Activated CD8-positive, alpha-beta memory T cell treated with anti-CD3 and anti-CD28 coated beads, Interleukin-2, amount 10 ng/mL, durations not matched to agents 7 days and 5 days (primary cell): ENCODE measurements at regions not wholly inside any gene's neighbourhood (a gene's known extent, or its start where the extent isn't known, plus 50 kb on each side); places are given as distances from the start of the nearest gene placed in this dataset.

Experiments used
- ATAC-seq: fragments of 150-1000 bp; cut with Tn5 transposase; one replicate; pipeline ENCODE4 v1.10.0; 2021; ENCODE audit warnings: moderate library complexity
- CTCF ChIA-PET: fragments of 350-600 bp; sonication (Branson Sonifier 250); formaldehyde crosslinking; loops from one replicate; lab custom pipeline; 2021; ENCODE audit warnings: antibody characterized with exemption; lab: Charles Lee
- DNase-seq: peaks from one replicate; pipeline ENCODE4 v3.0.0-alpha.2; 2020
- H3K27ac Mint-ChIP-seq: one replicate; pipeline ENCODE4 v1.8.0; 2021; ENCODE audit warnings: mild to moderate bottlenecking, mixed read lengths
- H3K27me3 Mint-ChIP-seq: one replicate; pipeline ENCODE4 v1.8.0; 2021; ENCODE audit warnings: mixed read lengths
- H3K36me3 Mint-ChIP-seq: one replicate; pipeline ENCODE4 v1.8.0; 2021; ENCODE audit warnings: mild to moderate bottlenecking, mixed read lengths
- H3K4me1 Mint-ChIP-seq: one replicate; pipeline ENCODE4 v1.8.0; 2021; ENCODE audit warnings: mixed read lengths
- H3K4me3 Mint-ChIP-seq: one replicate; pipeline ENCODE4 v1.8.0; 2021; ENCODE audit warnings: mild to moderate bottlenecking, moderate library complexity, mixed read lengths
- H3K9me3 Mint-ChIP-seq: one replicate; pipeline ENCODE4 v1.8.0; 2022; ENCODE audit warnings: low read depth, mixed read lengths

DNA sequence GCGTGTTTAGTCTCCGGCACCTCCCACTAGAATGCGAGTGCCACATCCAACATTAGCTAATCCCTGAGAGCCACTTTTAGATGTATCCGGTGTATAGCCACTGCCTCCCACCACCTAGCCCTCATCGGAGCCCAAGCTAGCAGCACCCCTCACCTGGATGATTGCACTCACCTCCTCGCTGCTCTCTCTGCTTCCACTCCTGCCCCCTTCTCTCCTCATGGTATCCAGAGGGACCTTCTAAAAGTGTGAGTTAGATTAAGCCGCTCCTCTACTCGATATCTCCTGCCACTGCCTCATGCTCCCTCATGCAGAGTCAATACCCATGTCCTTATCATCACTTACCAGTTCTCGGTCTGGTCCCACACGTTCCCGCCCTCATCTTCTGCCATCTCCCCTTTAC is 125.3 kb downstream of the RAB11FIP2 start:
- Mint-ChIP-seq H3K9me3 (no peaks in the 10 kb centered on the region), H3K36me3 (no peaks in the 10 kb centered on the region), H3K27ac (no peak overlapping the region), H3K4me3 (no peak overlapping the region), H3K4me1 (no peaks in the 10 kb centered on the region), H3K27me3 (no peaks in the 10 kb centered on the region)
- DNase-seq (no peak), ATAC-seq (no peak)
- CTCF ChIA-PET = no interaction called here

DNA sequence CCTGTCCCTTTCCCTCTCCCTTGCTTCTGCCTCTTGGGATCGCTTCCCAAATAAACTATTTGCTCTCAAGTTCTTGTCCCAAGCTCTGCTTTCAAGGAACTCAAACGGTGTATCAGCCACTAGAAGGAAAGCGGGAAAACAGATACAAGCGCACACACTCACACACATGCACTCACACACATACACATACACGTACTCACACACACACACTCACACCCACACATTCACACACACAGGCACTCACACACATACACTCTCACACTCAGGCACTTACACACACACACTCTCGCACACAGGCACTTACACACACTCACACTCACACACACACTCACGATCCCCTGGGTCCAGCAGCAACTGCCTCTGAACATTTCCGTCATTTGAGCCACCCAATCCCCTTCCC is 121.9 kb downstream of the RAB11FIP2 start:
- Mint-ChIP-seq H3K4me3 (no peak overlapping the region), H3K4me1 (no peaks in the 10 kb centered on the region), H3K36me3 (no peaks in the 10 kb centered on the region), H3K9me3 (no peaks in the 10 kb centered on the region), H3K27me3 (no peaks in the 10 kb centered on the region), H3K27ac (no peak overlapping the region)
- CTCF ChIA-PET = no interaction called here
- DNase-seq (no peak), ATAC-seq (no peak)

DNA sequence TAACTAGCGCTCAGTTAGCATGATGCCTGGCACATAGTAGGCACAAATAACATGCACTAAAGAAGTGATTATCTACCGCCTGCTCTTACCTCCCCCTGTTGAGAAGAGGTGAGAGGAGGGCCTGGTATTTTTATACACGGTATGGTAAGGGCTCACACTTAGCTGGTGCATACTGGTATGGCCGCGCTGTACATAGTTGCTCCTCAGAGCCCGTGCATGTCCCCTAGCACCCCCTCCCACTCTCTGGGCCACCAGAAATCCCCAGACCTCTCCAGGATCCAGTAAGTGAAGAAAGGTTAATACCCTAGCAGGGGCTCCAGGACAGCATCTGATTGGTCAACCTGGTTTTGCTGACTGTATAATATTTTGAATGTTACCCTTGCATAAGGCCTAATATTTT is 121.4 kb downstream of the RAB11FIP2 start:
- Mint-ChIP-seq H3K9me3 (no peaks in the 10 kb centered on the region), H3K36me3 (no peaks in the 10 kb centered on the region), H3K4me1 (no peaks in the 10 kb centered on the region), H3K27ac (no peak overlapping the region), H3K4me3 (no peak overlapping the region), H3K27me3 (no peaks in the 10 kb centered on the region)
- CTCF ChIA-PET = no interaction called here
- no peak for ATAC-seq
- no peak for DNase-seq

DNA sequence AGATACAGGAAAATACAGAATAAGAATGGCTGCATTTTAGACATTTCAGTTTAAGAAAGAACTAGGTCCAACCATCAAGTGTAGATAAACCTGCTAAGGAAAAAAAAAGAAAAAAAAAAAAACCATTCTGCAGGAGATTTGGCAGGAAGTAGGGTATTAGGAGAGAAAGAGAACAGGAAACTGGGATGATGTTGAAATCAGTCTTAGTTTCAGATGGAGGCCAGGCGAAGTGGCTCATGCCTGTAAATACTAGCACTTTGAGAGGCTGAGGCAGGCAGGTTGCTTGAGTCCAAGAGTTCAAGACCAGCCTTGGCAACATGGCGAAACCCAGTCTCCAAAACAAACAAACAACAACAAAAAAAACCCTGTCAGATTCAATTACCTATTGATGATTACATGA is 120.2 kb downstream of the RAB11FIP2 start:
- Mint-ChIP-seq H3K4me1 (no peaks in the 10 kb centered on the region), H3K27ac (no peak overlapping the region), H3K27me3 (no peaks in the 10 kb centered on the region), H3K4me3 (no peak overlapping the region), H3K36me3 (no peaks in the 10 kb centered on the region), H3K9me3 (no peaks in the 10 kb centered on the region)
- no peak for ATAC-seq
- no peak for DNase-seq
- CTCF ChIA-PET = no interaction called here

DNA sequence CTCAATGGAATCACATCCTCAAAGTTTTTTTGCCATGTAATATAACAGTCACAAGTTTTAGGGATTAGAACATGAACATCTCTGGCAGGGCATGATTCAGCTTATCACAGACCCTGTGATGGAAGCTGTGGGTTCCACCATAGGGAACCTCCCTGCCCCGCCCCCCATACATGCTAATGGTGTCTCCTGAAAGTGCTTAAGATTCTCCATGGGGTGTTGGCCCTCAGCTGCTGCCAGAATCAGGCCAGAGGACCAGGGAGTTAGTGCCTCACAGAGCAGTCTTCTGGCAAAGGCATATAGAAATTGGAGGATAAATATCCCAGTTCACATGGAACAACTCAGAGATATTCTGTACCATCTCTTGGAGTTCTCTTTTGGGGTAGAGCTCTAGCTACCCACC is 119.4 kb downstream of the RAB11FIP2 start:
- Mint-ChIP-seq H3K27ac (no peak overlapping the region), H3K27me3 (no peaks in the 10 kb centered on the region), H3K4me1 (no peaks in the 10 kb centered on the region), H3K36me3 (no peaks in the 10 kb centered on the region), H3K9me3 (no peaks in the 10 kb centered on the region), H3K4me3 (no peak overlapping the region)
- DNase-seq (no peak), ATAC-seq (no peak)
- CTCF ChIA-PET = no interaction called here

DNA sequence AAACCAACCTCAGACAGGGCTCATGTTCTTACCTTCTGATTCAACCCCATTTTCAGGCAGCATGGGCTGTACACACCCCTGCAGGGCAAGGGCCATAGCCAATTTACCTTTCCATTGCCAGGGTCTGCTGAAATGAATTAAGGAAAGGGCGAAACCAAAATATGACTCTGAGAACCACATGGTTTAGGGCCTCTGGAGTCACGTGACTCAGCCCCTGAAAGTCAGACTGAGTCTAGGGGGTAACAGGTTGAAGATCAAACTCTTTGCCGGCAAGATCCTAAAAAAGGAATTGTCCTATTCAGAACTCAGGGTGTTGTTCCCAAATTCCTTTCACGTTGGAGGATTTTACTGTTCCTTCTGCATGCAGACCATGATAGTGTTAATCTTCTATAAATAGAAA is 118.9 kb downstream of the RAB11FIP2 start:
- no peak overlapping the region for H3K4me3 Mint-ChIP-seq
- no peaks in the 10 kb centered on the region for H3K9me3 Mint-ChIP-seq
- ATAC-seq (no peak), DNase-seq (no peak)
- no peaks in the 10 kb centered on the region for H3K4me1 Mint-ChIP-seq
- CTCF ChIA-PET = no interaction called here
- H3K27ac Mint-ChIP-seq = no peak overlapping the region
- no peaks in the 10 kb centered on the region for H3K36me3 Mint-ChIP-seq
- H3K27me3 Mint-ChIP-seq = no peaks in the 10 kb centered on the region

DNA sequence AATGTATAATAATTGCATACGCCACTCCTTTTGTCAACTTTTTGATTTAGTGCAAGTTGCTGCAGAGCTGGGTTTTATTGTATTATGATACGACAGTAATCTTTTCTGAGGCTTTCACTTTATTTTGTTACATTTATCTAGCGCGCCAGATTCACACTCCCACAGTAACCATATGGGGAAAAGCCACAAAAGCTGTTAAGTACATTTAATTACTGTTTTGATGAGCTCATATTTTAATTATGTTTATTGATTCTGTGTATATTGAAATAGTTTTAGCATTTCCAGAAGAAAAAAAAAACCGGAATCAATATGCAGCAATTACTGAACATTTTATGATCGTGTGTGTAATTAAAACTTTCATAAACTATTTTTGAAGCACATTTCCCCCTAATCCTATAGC is 118.5 kb downstream of the RAB11FIP2 start:
- H3K9me3 Mint-ChIP-seq = no peaks in the 10 kb centered on the region
- no peaks in the 10 kb centered on the region for H3K27me3 Mint-ChIP-seq
- no peaks in the 10 kb centered on the region for H3K4me1 Mint-ChIP-seq
- DNase-seq = no peak
- no peak for ATAC-seq
- CTCF ChIA-PET = no interaction called here
- no peak overlapping the region for H3K27ac Mint-ChIP-seq
- H3K36me3 Mint-ChIP-seq = no peaks in the 10 kb centered on the region
- H3K4me3 Mint-ChIP-seq = no peak overlapping the region

DNA sequence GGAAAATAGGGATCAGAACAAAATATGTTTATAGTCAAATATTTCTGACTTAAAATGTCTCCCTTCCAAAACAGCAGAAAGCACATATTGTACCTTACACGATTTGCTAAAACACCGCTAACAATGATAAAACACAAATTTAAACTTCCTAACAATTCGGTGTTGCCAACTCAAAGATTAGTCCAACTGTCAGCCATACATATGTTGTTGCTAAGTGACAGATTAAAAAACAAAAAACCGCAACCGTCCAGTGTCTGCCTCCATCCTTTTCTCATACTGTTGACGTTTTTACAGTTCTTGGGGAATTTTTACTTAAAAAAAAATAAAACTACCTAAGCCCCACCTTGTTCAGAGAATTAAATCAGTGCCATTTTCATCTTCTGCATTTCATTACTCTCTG is 118.0 kb downstream of the RAB11FIP2 start:
- CTCF ChIA-PET = no interaction called here
- no peak for ATAC-seq
- H3K9me3 Mint-ChIP-seq = no peaks in the 10 kb centered on the region
- no peaks in the 10 kb centered on the region for H3K27me3 Mint-ChIP-seq
- no peak overlapping the region for H3K4me3 Mint-ChIP-seq
- no peak for DNase-seq
- H3K36me3 Mint-ChIP-seq = no peaks in the 10 kb centered on the region
- H3K27ac Mint-ChIP-seq = no peak overlapping the region
- no peaks in the 10 kb centered on the region for H3K4me1 Mint-ChIP-seq

DNA sequence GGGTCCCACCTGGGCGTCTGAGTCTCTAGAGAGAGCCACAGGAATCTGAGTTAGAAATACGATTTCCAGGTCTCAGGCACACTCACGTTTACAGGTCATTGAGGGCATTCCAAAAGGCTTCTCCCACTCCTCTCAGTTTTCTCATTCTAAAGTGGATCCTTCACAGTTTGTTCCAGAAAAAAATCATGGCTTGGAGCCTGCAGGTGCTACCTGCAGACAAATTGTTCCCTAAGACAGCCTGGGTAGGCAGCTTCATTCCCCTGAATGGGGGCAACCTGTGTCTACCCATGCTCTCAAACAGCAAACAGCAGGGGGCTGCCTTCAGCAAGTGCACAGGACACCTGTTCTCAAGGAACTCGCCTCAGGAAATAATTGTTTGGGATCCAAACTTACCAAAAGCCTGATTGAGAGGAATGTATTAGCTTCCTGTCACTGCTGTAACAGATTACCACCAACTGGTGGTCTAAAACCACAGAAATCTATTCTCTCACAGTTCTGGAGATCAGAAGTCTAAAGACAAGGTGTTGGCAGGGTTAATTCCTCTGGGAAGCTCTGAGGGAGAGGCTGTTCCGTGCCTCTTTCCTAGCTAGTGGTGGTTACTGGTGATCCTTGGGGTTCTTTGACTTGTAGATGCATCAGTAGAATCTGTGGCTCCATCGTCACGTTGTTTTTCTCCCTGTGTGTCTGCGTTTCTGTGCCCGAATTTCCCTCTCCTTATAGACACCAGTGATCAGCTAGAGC is 117.2 kb downstream of the RAB11FIP2 start:
- H3K4me3 Mint-ChIP-seq = no peak overlapping the region
- H3K27me3 Mint-ChIP-seq = no peaks in the 10 kb centered on the region
- no peaks in the 10 kb centered on the region for H3K36me3 Mint-ChIP-seq
- CTCF ChIA-PET = no interaction called here
- DNase-seq (no peak), ATAC-seq (no peak)
- no peaks in the 10 kb centered on the region for H3K9me3 Mint-ChIP-seq
- no peak overlapping the region for H3K27ac Mint-ChIP-seq
- no peaks in the 10 kb centered on the region for H3K4me1 Mint-ChIP-seq

DNA sequence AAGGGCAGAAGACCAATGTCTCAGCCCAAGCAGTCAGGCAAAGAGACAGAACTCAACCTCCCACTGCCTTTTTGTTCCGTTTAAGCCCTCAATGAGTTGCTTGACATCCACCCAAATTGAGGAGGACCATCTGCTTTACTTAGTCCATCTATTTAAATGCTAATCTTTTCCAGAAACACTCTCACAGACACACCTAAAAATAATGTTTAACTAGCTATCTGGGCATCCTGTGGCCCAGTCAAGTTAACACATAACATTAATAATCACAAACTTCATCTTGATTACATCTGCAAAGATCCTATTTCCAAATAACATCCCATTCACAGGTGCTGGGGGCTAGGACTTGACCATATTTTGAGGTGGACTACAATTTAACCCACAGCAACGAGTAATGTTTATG is 115.7 kb downstream of the RAB11FIP2 start:
- no peak overlapping the region for H3K4me3 Mint-ChIP-seq
- H3K4me1 Mint-ChIP-seq = no peaks in the 10 kb centered on the region
- H3K36me3 Mint-ChIP-seq = no peaks in the 10 kb centered on the region
- DNase-seq (no peak), ATAC-seq (no peak)
- no peaks in the 10 kb centered on the region for H3K9me3 Mint-ChIP-seq
- CTCF ChIA-PET = no interaction called here
- H3K27me3 Mint-ChIP-seq = no peaks in the 10 kb centered on the region
- H3K27ac Mint-ChIP-seq = no peak overlapping the region

DNA sequence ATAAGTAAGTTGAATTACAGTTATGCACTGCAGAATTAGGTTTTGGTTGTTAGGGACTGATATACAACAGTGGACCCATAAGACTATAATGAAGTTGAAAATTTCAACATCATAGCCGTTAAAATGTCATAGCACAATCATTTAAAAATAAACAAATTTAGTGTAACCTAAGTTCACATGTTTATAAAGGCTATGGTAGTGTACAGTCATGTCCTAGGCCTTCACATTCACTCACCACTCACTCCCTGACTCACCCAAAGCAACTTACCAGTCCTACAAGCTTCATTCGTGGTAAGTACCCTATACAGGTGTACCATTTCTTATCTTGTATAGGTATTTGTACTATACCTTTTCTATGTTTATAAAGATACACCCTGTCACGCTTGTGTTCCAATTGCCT is 113.7 kb downstream of the RAB11FIP2 start:
- Mint-ChIP-seq H3K4me3 (no peak overlapping the region), H3K27me3 (no peaks in the 10 kb centered on the region), H3K4me1 (no peaks in the 10 kb centered on the region), H3K36me3 (no peaks in the 10 kb centered on the region), H3K9me3 (no peaks in the 10 kb centered on the region), H3K27ac (no peak overlapping the region)
- no peak for DNase-seq
- ATAC-seq = no peak
- CTCF ChIA-PET = no interaction called here

DNA sequence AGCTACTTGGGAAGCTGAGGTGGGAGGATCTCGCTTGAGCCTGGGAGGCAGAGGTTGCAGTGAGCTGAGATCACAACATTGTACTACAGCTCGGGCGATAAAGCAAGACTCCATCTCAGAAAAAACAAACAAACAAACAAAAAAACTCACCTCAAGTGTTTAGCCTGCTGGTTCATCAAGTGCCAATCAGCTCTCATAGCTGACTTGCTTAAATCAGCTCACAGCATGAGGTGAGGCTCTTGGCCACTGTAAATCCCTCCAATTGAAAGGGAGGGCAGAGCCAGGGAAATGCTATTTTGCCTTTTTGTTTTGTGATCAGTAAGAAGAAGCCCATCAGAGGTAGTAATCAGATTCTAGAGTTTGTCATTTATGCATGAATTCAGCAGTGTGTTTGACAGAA is 112.3 kb downstream of the RAB11FIP2 start:
- no peaks in the 10 kb centered on the region for H3K9me3 Mint-ChIP-seq
- H3K4me3 Mint-ChIP-seq = no peak overlapping the region
- no peaks in the 10 kb centered on the region for H3K36me3 Mint-ChIP-seq
- CTCF ChIA-PET = no interaction called here
- no peak overlapping the region for H3K27ac Mint-ChIP-seq
- no peaks in the 10 kb centered on the region for H3K4me1 Mint-ChIP-seq
- DNase-seq = no peak
- no peak for ATAC-seq
- H3K27me3 Mint-ChIP-seq = no peaks in the 10 kb centered on the region

DNA sequence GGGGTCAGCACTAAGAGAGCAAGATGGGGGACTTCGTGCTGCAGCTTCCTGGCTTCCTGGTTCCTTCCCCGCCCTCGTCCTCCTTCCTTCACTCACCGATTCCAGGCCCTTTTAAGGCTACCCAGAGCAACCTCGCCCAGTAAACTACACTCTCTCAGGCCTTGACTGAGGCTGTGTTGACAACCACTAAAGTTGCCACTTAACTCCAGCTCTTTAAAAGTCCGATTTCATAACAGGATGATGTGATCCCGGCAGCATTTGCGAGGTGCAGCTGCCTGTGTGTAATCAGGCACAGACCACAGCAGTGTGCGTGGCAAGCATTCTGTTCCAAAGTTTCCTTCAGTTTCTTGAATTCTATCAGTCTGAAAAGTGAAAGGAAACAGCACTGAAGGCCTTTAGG is 110.6 kb downstream of the RAB11FIP2 start:
- ATAC-seq = no peak

DNA sequence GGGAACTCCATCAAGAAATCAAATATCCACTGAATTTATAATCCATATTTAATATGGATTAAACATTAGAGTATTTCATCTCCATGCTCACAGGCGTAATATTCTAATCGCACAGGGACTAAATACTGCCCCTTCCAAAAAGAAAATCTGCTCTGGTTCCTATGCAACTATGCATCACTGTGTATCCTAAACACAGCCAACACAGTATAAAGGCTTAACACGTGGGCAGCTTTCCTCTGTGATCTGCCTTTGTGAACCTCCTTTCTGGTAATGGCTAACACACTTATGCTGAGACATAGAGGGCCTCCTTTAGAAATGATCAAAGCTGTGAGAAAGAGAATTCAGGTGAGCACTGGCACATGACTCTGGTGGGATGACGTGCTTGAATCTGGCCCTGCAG is 110.2 kb downstream of the RAB11FIP2 start:
- Mint-ChIP-seq H3K4me1 (no peaks in the 10 kb centered on the region), H3K27me3 (no peaks in the 10 kb centered on the region), H3K9me3 (no peaks in the 10 kb centered on the region), H3K36me3 (no peaks in the 10 kb centered on the region), H3K4me3 (no peak overlapping the region), H3K27ac (no peak overlapping the region)
- DNase-seq (no peak), ATAC-seq (no peak)
- CTCF ChIA-PET = no interaction called here

More for the DNA sequence above, 110.6 kb downstream of the RAB11FIP2 start:
- Mint-ChIP-seq H3K27ac (no peak overlapping the region), H3K4me3 (no peak overlapping the region), H3K27me3 (no peaks in the 10 kb centered on the region), H3K9me3 (no peaks in the 10 kb centered on the region), H3K36me3 (no peaks in the 10 kb centered on the region), H3K4me1 (no peaks in the 10 kb centered on the region)
- CTCF ChIA-PET = no interaction called here
- DNase-seq = no peak

DNA sequence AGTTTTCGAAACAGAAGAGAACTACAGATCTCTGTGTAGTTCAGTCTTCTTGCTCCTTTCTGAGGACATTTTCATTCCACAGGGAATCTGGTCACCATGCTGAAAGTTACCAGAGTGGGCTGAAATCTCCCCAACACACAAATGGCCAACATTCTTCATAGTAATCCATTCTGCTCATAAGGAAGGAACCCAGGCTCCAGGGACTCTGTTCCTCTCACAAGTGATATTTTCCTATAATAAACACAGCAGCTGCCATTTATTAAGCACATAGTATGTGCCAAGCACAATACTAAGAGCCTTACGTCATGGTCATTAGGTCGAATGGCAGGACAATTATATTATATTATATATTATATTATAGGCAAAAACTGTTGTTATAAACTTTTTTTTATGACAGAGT is 109.8 kb downstream of the RAB11FIP2 start:
- no peaks in the 10 kb centered on the region for H3K9me3 Mint-ChIP-seq
- no peaks in the 10 kb centered on the region for H3K36me3 Mint-ChIP-seq
- CTCF ChIA-PET = no interaction called here
- H3K27me3 Mint-ChIP-seq = no peaks in the 10 kb centered on the region
- no peaks in the 10 kb centered on the region for H3K4me1 Mint-ChIP-seq
- DNase-seq (no peak), ATAC-seq (no peak)
- no peak overlapping the region for H3K27ac Mint-ChIP-seq
- H3K4me3 Mint-ChIP-seq = no peak overlapping the region
